ENCODE measurements at regions not wholly inside any gene's neighbourhood (a gene's known extent, or its start where the extent isn't known, plus 50 kb on each side); places are given as distances from the start of the nearest gene placed in this dataset.

DNA sequence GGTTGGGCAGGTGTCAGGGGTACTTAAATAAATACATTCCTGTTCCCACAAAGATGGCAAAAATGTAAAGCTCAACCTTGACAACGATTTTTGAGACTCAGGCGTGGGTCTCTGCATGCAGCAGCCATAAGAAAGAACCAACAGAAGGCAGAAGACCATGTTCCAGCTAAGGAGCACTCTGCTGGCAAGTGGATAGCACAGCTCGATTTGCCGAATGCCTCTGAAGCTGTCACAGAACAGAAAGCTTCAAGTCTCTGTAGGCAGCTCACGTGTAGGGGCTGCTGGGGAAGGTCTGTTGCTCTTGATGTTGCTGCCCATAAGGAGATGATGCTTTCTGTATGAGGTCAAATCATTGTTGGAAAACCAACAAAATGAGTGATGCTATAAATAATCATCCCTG is 119.6 kb upstream of the GRIN3A start (continued):
- TF ChIP-seq ZNF687 (CRISPR knock-in tag; IDR thresholded peaks at IDR 0.05) (no peak), GLMP (CRISPR knock-in tag; IDR thresholded peaks at IDR 0.05; ENCODE audit: borderline replicate concordance) (no peak), ZNF138 (CRISPR knock-in tag; IDR thresholded peaks at IDR 0.05; ENCODE audit: low read depth) (no peak), FOXO1 (CRISPR knock-in tag; IDR thresholded peaks at IDR 0.05) (no peak), RXRB (CRISPR knock-in tag; IDR thresholded peaks at IDR 0.05; ENCODE audit: borderline replicate concordance) (no peak), NFE2L2 (IDR thresholded peaks at IDR 0.05; ENCODE audit: low read length) (no peak)
- TF ChIP-seq, protein P1, sequence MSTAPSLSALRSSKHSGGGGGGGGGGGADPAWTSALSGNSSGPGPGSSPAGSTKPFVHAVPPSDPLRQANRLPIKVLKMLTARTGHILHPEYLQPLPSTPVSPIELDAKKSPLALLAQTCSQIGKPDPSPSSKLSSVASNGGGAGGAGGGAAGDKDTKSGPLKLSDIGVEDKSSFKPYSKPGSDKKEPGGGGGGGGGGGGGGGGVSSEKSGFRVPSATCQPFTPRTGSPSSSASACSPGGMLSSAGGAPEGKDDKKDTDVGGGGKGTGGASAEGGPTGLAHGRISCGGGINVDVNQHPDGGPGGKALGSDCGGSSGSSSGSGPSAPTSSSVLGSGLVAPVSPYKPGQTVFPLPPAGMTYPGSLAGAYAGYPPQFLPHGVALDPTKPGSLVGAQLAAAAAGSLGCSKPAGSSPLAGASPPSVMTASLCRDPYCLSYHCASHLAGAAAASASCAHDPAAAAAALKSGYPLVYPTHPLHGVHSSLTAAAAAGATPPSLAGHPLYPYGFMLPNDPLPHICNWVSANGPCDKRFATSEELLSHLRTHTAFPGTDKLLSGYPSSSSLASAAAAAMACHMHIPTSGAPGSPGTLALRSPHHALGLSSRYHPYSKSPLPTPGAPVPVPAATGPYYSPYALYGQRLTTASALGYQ (CRISPR knock-in tag; IDR thresholded peaks at IDR 0.05), result no peak

Data from HepG2 (cell line).